ENCODE measurements at regions not wholly inside any gene's neighbourhood (a gene's known extent, or its start where the extent isn't known, plus 50 kb on each side); places are given as distances from the start of the nearest gene placed in this dataset.

DNA sequence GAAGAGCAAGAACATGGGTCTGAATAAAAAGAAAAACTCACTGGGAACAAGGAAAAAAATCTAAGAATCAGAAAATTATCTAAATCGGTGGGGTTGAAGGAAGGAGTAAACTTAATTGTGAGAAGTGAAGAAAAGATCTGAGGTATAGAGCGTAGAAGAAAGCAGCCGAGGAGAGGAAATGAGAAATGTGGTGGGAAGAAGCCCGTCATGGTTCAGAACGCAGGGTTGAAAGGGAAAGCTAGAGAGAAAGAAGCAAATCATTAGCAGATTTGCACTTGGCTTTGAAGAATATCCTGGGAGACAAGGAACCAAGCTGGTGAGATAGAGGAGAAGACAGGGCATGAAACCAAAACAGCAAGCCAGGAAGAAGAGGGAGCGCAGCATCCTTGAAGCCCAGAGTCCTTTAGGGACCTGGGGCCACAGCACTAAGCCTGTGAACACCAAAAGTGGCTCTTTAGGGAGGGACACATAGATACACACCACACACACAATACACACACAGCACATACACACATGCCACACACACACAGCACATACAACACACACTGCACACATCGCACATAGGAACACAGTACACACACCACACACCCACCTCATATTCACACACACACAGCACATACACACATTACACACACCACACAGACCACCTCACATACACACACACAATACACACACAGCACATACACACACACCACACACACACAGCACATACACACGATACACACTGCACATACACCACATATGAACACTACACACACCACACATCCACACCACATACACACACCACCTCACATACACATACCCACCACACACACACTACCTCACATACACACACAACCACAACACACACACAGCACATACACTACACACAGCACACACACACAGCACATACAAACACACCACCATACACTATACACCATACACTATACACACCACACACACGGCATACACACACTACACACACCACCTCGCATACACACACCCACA lies 274.6 kb downstream of the ETAA1 start:
- TF ChIP-seq CTCF (IDR thresholded peaks at IDR 0.05) (no peak), POLR2A (IDR thresholded peaks at IDR 0.05) (no peak)
